ENCODE measurements at regions not wholly inside any gene's neighbourhood (a gene's known extent, or its start where the extent isn't known, plus 50 kb on each side); places are given as distances from the start of the nearest gene placed in this dataset.
"Not testable (repeated sequence)": the region's sequence is repeated elsewhere in the genome, so short reads cannot be mapped to it uniquely, and the experiment has no call there.

- DNase-seq, result peak in 1 of 3 experiments; percentile 14
Measured at GRCh38 chr15:60275624-60276023, 122.2 kb downstream of the ANXA2 start.

- no peak for DNase-seq
Measured at GRCh38 chr15:60278879-60279278, 118.9 kb downstream of the ANXA2 start.

GRCh38 chr15:60280259-60280658, 117.5 kb downstream of the ANXA2 start:
- no peak for DNase-seq

GRCh38 chr15:60283936-60284335, 113.8 kb downstream of the ANXA2 start:
- no peak for DNase-seq

- DNase-seq, result not testable (repeated sequence)
Measured at GRCh38 chr15:60295901-60296300, 101.9 kb downstream of the ANXA2 start.

- peak in 1 of 3 experiments; percentile 5 for DNase-seq
Measured at GRCh38 chr15:60297047-60297446, 100.7 kb downstream of the ANXA2 start.

Data from NCI-H1417 (cell line).